NT2/D1 (cell line): ENCODE measurements at regions not wholly inside any gene's neighbourhood (a gene's known extent, or its start where the extent isn't known, plus 50 kb on each side); places are given as distances from the start of the nearest gene placed in this dataset.

Experiments used
- DNase-seq: peaks from one replicate; pipeline ENCODE4 v3.0.0-alpha.2; 2011; ENCODE audit warnings: low read depth, low spot score
- H3K27me3 ChIP-seq: 2 replicates; pipeline ENCODE4 v1.6.0; 2011; ENCODE audit warnings: mild to moderate bottlenecking; ENCODE audit not compliant: insufficient read length, insufficient read depth
- H3K36me3 ChIP-seq: 2 replicates; pipeline ENCODE4 v1.6.1; 2011; ENCODE audit warnings: mild to moderate bottlenecking, low read length, mixed read lengths; ENCODE audit not compliant: insufficient read depth, insufficient read length
- H3K4me1 ChIP-seq: 2 replicates; pipeline ENCODE4 v1.5.1; 2011; ENCODE audit not compliant: insufficient read depth, insufficient read length
- H3K4me3 ChIP-seq: 2 replicates; pipeline ENCODE4 v1.5.1; 2011; ENCODE audit warnings: low read depth; ENCODE audit not compliant: insufficient read length
- H3K9ac ChIP-seq: 2 replicates; pipeline ENCODE4 v1.6.0; 2011; ENCODE audit warnings: low read depth; ENCODE audit not compliant: insufficient read length
- H3K9me3 ChIP-seq: 2 replicates; pipeline ENCODE4 v1.5.1; 2011; ENCODE audit warnings: mild to moderate bottlenecking, low read length; ENCODE audit not compliant: insufficient read depth
- SUZ12 ChIP-seq: IDR thresholded peaks from 2 replicates; pipeline ENCODE4 v1.6.1; 2011; ENCODE audit not compliant: insufficient read length, insufficient read depth; ENCODE audit errors: extremely low read depth
- YY1 ChIP-seq: IDR thresholded peaks from 2 replicates; pipeline ENCODE4 v1.6.1; 2011; ENCODE audit not compliant: insufficient read length, insufficient read depth
- ZNF274 ChIP-seq: IDR thresholded peaks from 2 replicates; pipeline ENCODE4 v1.6.1; 2011; ENCODE audit warnings: mild to moderate bottlenecking, low read depth, low read length

DNA sequence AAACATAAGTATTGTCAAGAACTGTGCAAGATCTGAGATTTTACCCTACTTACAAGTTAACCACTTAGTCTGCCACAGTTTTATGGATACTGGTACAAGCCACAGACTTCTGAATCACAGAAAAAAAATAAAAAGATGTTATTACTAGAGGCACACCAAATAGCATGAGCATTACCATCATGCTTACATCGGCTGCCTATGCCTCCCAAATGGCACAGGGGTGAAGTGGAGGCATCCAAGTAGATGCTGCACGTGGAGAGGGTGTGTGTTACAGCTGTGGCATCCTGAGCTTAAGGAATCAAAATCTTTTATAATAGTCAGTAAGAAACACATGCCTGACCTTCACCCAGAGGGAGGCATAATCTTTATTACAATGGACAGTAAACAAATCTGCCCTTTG, 207.8 kb downstream of the TFEC start:
- Histone ChIP-seq H3K36me3 (no peaks in the 10 kb centered on the region), H3K9me3 (no peaks in the 10 kb centered on the region), H3K27me3 (no peaks in the 10 kb centered on the region), H3K9ac (no peak overlapping the region), H3K4me3 (no peak overlapping the region), H3K4me1 (no peaks in the 10 kb centered on the region)
- TF ChIP-seq ZNF274, result no peak
- no peak for DNase-seq

DNA sequence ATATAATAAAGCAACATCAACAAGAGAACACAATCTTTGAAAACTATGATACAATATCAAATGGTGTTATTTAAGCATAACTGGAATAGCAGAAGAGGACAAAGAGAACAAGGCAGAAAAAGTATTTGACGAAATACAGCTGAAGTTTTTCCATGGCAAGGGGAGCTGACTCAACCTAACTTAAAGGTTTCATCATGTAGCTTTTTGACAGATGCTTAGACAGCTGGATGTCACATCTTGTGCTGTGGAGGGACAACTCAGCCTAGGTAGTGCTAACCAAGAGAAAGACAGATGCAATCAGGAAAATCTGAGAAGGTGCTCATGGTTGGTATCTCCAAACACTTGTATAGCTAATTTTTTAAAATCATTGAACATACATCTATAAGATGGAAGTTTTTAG, 208.2 kb downstream of the TFEC start:
- H3K27me3 ChIP-seq, result no peaks in the 10 kb centered on the region
- no peak overlapping the region for H3K9ac ChIP-seq
- H3K36me3 ChIP-seq, result no peaks in the 10 kb centered on the region
- no peak for DNase-seq
- no peaks in the 10 kb centered on the region for H3K9me3 ChIP-seq
- H3K4me1 ChIP-seq, result no peaks in the 10 kb centered on the region
- TF ChIP-seq SUZ12 (no peak), ZNF274 (no peak), YY1 (no peak)
- no peak overlapping the region for H3K4me3 ChIP-seq

DNA sequence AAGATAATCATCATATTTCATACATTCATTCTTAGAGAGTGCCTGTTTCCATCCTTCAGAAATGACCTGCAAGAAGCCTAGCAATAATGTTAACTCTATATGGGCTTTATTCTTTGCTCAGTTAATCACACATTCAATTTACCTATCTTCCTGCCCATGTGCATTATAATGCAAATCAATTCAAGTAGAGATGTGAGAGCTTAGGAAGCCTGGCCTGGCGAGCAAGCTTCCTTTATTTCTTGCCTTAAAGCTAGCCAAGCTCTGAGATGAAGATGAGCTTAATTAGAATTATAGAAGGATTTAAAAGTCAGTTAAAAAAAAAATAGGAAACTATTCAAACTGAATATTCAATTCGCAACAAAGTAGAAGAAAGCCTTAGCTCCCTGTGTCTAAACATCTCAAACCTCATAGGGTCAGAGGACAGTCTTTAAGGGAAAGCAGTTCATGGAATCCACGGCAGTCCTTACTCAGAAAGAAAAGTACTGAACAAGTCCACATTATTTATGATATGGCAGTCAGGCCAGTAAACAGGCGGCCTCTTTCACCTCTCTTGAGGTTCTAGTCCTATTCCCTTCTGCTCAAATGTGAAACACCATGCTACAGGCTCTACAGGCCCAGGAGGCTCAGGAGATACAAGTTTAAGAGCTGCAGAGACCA, 214.1 kb downstream of the TFEC start:
- Histone ChIP-seq H3K4me3 (no peak overlapping the region), H3K9me3 (no peaks in the 10 kb centered on the region), H3K4me1 (no peaks in the 10 kb centered on the region), H3K36me3 (no peaks in the 10 kb centered on the region), H3K9ac (no peak overlapping the region), H3K27me3 (no peaks in the 10 kb centered on the region)
- peak; percentile 40 for DNase-seq
- no peak for TF ChIP-seq ZNF274
- no peak for TF ChIP-seq SUZ12
- TF ChIP-seq YY1, result no peak

DNA sequence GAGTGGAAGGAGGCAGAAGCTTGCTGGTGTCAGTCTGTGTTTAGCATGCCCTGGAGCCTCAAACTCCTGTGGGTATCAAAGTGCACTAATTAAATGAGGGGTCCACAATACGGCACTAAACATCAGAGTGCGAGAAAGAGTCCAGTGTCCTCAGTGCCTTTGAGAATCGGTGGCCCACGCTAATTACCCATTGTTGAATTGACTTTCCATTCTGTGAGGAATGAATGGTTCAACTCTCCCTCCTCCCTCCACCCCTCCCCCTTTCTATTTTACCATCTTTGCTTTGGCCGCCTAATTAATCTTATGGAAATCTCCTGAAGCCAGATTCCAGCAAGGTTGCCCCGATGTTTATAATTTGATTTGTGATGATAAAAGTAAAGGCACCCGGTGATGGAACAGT, 217.8 kb downstream of the TFEC start:
- no peak for TF ChIP-seq ZNF274
- no peak overlapping the region for H3K4me3 ChIP-seq
- no peaks in the 10 kb centered on the region for H3K27me3 ChIP-seq
- H3K9ac ChIP-seq, result no peak overlapping the region
- H3K4me1 ChIP-seq, result no peaks in the 10 kb centered on the region
- no peak for DNase-seq
- H3K9me3 ChIP-seq, result no peaks in the 10 kb centered on the region
- H3K36me3 ChIP-seq, result no peaks in the 10 kb centered on the region

DNA sequence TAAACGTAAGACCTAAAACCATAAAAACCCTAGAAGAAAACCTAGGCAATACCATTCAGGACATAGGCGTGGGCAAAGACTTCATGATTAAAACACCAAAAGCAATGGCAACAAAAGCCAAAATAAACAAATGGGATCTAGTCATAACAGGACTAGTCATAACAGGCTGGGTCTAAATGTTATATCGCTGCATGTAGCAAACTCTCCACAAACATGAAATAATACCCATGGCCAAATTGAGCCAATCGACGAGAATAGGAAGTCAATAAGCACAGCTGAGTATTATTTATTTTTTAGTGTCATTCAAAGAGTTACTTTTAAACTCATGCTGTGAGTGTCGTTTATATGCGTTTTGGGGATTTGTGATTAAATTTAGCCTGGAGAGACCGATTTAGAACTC, 225.1 kb downstream of the TFEC start:
- no peaks in the 10 kb centered on the region for H3K9me3 ChIP-seq
- no peak for DNase-seq
- H3K9ac ChIP-seq, result no peak overlapping the region
- no peaks in the 10 kb centered on the region for H3K4me1 ChIP-seq
- no peak overlapping the region for H3K4me3 ChIP-seq
- H3K27me3 ChIP-seq, result no peaks in the 10 kb centered on the region
- H3K36me3 ChIP-seq, result no peaks in the 10 kb centered on the region
- TF ChIP-seq YY1 (no peak), SUZ12 (no peak), ZNF274 (no peak)

DNA sequence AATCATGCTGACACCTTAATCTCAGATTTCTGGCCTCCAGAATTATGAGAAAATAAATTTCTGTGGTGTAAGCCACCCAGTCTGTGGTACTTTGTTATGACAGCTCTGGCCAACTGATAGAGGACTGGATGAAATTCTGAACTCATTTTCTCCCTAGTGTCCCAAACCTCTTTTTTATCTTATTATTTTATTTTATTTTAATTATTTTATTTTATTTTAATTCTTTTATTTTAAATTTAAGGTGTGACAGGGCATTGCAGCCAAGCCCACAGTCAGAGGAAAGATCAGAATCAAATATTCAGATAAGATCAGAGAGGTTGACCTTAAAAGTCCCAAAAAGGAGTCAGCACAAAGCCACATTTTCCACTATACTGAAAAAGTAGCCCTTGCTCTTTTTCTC, 228.1 kb downstream of the TFEC start:
- Histone ChIP-seq H3K9ac (no peak overlapping the region), H3K4me3 (no peak overlapping the region), H3K27me3 (no peaks in the 10 kb centered on the region), H3K36me3 (no peaks in the 10 kb centered on the region), H3K4me1 (no peaks in the 10 kb centered on the region), H3K9me3 (no peaks in the 10 kb centered on the region)
- no peak for DNase-seq
- no peak for TF ChIP-seq SUZ12
- TF ChIP-seq YY1, result no peak
- no peak for TF ChIP-seq ZNF274

DNA sequence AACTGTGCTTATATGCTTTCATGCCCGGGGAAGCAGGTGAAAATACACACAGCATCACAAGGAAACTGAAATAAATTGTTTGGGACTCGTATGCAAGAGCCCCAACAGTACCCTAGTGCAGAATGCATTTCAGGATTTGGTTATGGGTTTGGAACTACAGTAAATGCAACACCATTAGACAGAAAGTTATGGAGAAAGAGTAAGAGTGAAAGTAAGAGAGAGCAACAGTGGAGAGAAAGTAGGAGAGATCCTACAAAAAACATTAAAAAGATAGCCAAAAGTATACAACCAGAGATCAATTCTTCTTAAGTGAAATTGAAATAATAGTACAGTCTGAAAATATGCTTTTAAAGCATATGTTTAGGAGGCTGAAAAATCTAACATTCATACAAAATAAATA, 231.1 kb downstream of the TFEC start:
- no peak for TF ChIP-seq SUZ12
- no peak for TF ChIP-seq YY1
- no peak for TF ChIP-seq ZNF274
- Histone ChIP-seq H3K4me3 (no peak overlapping the region), H3K27me3 (no peaks in the 10 kb centered on the region), H3K9ac (no peak overlapping the region), H3K36me3 (no peaks in the 10 kb centered on the region), H3K4me1 (no peaks in the 10 kb centered on the region), H3K9me3 (no peaks in the 10 kb centered on the region)
- no peak for DNase-seq
